SK-N-SH (cell line): ENCODE measurements at regions not wholly inside any gene's neighbourhood (a gene's known extent, or its start where the extent isn't known, plus 50 kb on each side); places are given as distances from the start of the nearest gene placed in this dataset.

Experiments used
- CTCF ChIA-PET: fragments of 300-600, 350-600 bp; formaldehyde crosslinking; extraction: SDS; loops from one replicate; lab custom pipeline; 2021; lab: Yijun Ruan, JAX
- POLR2A ChIA-PET: fragments of 350-600 bp; sonication (Branson Sonifier 250); formaldehyde crosslinking; extraction: SDS; loops from one replicate; lab custom pipeline; 2020; ENCODE audit warnings: antibody characterized with exemption, inconsistent platforms; lab: Yijun Ruan, JAX
- DNase-seq: peaks from one replicate; pipeline ENCODE4 v3.0.0; 2012
- H2AFZ ChIP-seq: fragments of 200-600 bp; sonication (generic); 2 replicates; pipeline ENCODE4 v1.8.1; 2016; ENCODE audit warnings: antibody characterized with exemption, mild to moderate bottlenecking, low read depth
- H3F3A ChIP-seq: fragments of 200-600 bp; sonication (generic); replicated peaks from 2 replicates; pipeline ENCODE3; 2016; ENCODE audit warnings: antibody characterized with exemption, mild to moderate bottlenecking; ENCODE audit not compliant: insufficient read depth
- H3K27ac ChIP-seq, 2 experiments: fragments of 200-500 bp in 1 of 2; fragments of 200-600 bp in 1 of 2; sonication (Bioruptor generic) in 1 of 2; sonication (generic), shearing (Covaris generic) in 1 of 2; 2 replicates each; pipeline versions ENCODE4 v1.5.1 to v1.6.1; 2014 to 2016; ENCODE audit warnings: low read depth in 2 of 2, inconsistent platforms in 1 of 2, low read length in 1 of 2, mild to moderate bottlenecking in 1 of 2, mixed read lengths in 1 of 2
- H3K27me3 ChIP-seq: fragments of 200-600 bp; sonication (generic), shearing (Covaris generic); 2 replicates; pipeline ENCODE4 v1.6.1; 2016; ENCODE audit warnings: mixed run types; ENCODE audit not compliant: insufficient read depth
- H3K36me3 ChIP-seq, 2 experiments: fragments of 200-500 bp in 1 of 2; fragments of 200-600 bp in 1 of 2; sonication (Bioruptor generic) in 1 of 2; sonication (generic) in 1 of 2; replicated peaks in 1 of 2; 2 replicates each; pipeline versions ENCODE3 to v1.5.1; 2014 to 2016; ENCODE audit warnings: low read length in 1 of 2, mild to moderate bottlenecking in 1 of 2; ENCODE audit not compliant: insufficient read depth in 2 of 2, control insufficient read depth in 1 of 2
- H3K4me1 ChIP-seq, 2 experiments: fragments of 200-500 bp in 1 of 2; fragments of 200-600 bp in 1 of 2; sonication (Bioruptor generic) in 1 of 2; sonication (generic), shearing (Covaris generic) in 1 of 2; 2 replicates each; pipeline versions ENCODE4 v1.5.1 to v1.6.1; 2014 to 2016; ENCODE audit warnings: low read depth in 1 of 2, low read length in 1 of 2, mixed run types in 1 of 2; ENCODE audit not compliant: insufficient read depth in 2 of 2, control insufficient read depth in 1 of 2
- H3K4me2 ChIP-seq: fragments of 200-600 bp; sonication (generic), shearing (Covaris generic); 2 replicates; pipeline ENCODE4 v1.6.1; 2017; ENCODE audit warnings: mixed run types
- H3K4me3 ChIP-seq, 2 experiments: fragments of 200-500 bp in 1 of 2; fragments of 200-600 bp in 1 of 2; sonication (Bioruptor generic) in 1 of 2; sonication (generic), shearing (Covaris generic) in 1 of 2; 2 replicates each; pipeline versions ENCODE4 v1.5.1 to v1.8.1; 2014 to 2016; ENCODE audit warnings: low read depth in 2 of 2, inconsistent platforms in 1 of 2, low read length in 1 of 2, mild to moderate bottlenecking in 1 of 2, mixed read lengths in 1 of 2, moderate library complexity in 1 of 2
- H3K79me2 ChIP-seq: fragments of 200-600 bp; sonication (generic); 2 replicates; pipeline ENCODE4 v1.8.1; 2017; ENCODE audit warnings: mild to moderate bottlenecking; ENCODE audit not compliant: insufficient read depth
- H3K9ac ChIP-seq: fragments of 200-600 bp; sonication (generic); 2 replicates; pipeline ENCODE4 v1.6.1; 2017; ENCODE audit warnings: mixed run types
- H3K9me2 ChIP-seq: fragments of 200-600 bp; sonication (generic); 2 replicates; pipeline ENCODE4 v1.6.1; 2017; ENCODE audit warnings: mixed run types
- H3K9me3 ChIP-seq: fragments of 200-600 bp; sonication (generic); 2 replicates; pipeline ENCODE4 v1.6.1; 2017; ENCODE audit warnings: mixed run types, mild to moderate bottlenecking, moderate library complexity
- H4K20me1 ChIP-seq: fragments of 200-600 bp; sonication (generic); 2 replicates; pipeline ENCODE4 v1.6.1; 2017; ENCODE audit warnings: mild to moderate bottlenecking, mixed run types; ENCODE audit not compliant: insufficient read depth
- CHD2 ChIP-seq: fragments of 150-350 bp; IDR thresholded peaks from 2 replicates; pipeline ENCODE4 v1.6.1; 2018; ENCODE audit warnings: low read length; ENCODE audit not compliant: partially characterized antibody
- ELF1 ChIP-seq: IDR thresholded peaks from 2 replicates; pipeline ENCODE4 v1.4.0; 2012
- EZH2phosphoT487 ChIP-seq: fragments of 200-600 bp; sonication (generic); IDR thresholded peaks from 2 replicates; pipeline ENCODE4 v1.6.1; 2017; ENCODE audit warnings: low read depth, mixed run types, mild to moderate bottlenecking, antibody characterized with exemption, moderate library complexity, borderline replicate concordance
- FOSL2 ChIP-seq: IDR thresholded peaks from 2 replicates; pipeline ENCODE4 v1.4.0; 2012; ENCODE audit warnings: low read depth, mild to moderate bottlenecking, moderate library complexity, borderline replicate concordance
- FOXJ3 ChIP-seq: sonication (generic); formaldehyde crosslinking; IDR thresholded peaks from 2 replicates; pipeline ENCODE4 v1.5.1; 2020; ENCODE audit warnings: mild to moderate bottlenecking, missing genetic modification reagents
- FOXM1 ChIP-seq: IDR thresholded peaks from 2 replicates; pipeline ENCODE4 v1.4.0; 2012; ENCODE audit warnings: low read depth, mild to moderate bottlenecking
- GABPA ChIP-seq: IDR thresholded peaks from 2 replicates; pipeline ENCODE4 v1.4.0; 2012; ENCODE audit warnings: low read depth, mild to moderate bottlenecking
- IRF3 ChIP-seq: fragments of 150-350 bp; IDR thresholded peaks from 2 replicates; pipeline ENCODE4 v1.6.1; 2016; ENCODE audit warnings: mild to moderate bottlenecking, low read depth, low read length
- MAX ChIP-seq: IDR thresholded peaks from 2 replicates; pipeline ENCODE4 v1.4.0; 2012; ENCODE audit warnings: low read depth
- MXI1 ChIP-seq: IDR thresholded peaks from 2 replicates; pipeline ENCODE4 v1.6.1; 2012; ENCODE audit warnings: mild to moderate bottlenecking, low read depth, low read length, improper control_type of control experiment
- NFIC ChIP-seq: IDR thresholded peaks from 2 replicates; pipeline ENCODE4 v1.4.0; 2012; ENCODE audit warnings: borderline replicate concordance
- RAD21 ChIP-seq: IDR thresholded peaks from 2 replicates; pipeline ENCODE4 v1.6.1; 2012; ENCODE audit warnings: mild to moderate bottlenecking, low read length
- RFX5 ChIP-seq: IDR thresholded peaks from 2 replicates; pipeline ENCODE4 v1.6.1; 2012; ENCODE audit warnings: mild to moderate bottlenecking, improper control_type of control experiment, low read length
- SIN3A ChIP-seq: IDR thresholded peaks from 2 replicates; pipeline ENCODE4 v1.6.1; 2012; ENCODE audit warnings: low read depth, mild to moderate bottlenecking, low read length, moderate library complexity, borderline replicate concordance
- TAF1 ChIP-seq: IDR thresholded peaks from 2 replicates; pipeline ENCODE4 v1.6.1; 2012; ENCODE audit warnings: low read depth, mild to moderate bottlenecking, low read length, moderate library complexity, borderline replicate concordance
- TEAD4 ChIP-seq: IDR thresholded peaks from 2 replicates; pipeline ENCODE4 v1.4.0; 2012; ENCODE audit warnings: mild to moderate bottlenecking, borderline replicate concordance; ENCODE audit not compliant: insufficient read depth
- USF1 ChIP-seq: IDR thresholded peaks from 2 replicates; pipeline ENCODE4 v1.4.0; 2012; ENCODE audit warnings: low read depth, borderline replicate concordance
- ZBTB33 ChIP-seq: IDR thresholded peaks from 2 replicates; pipeline ENCODE4 v1.4.0; 2012; ENCODE audit warnings: low read depth, borderline replicate concordance
- WGBS: methylation state at CpG from one replicate; pipeline ENCODE4 v1.1.6; 2017; ENCODE audit warnings: low lambda C conversion rate; 5-methylcytosine and 5-hydroxymethylcytosine counted together

DNA sequence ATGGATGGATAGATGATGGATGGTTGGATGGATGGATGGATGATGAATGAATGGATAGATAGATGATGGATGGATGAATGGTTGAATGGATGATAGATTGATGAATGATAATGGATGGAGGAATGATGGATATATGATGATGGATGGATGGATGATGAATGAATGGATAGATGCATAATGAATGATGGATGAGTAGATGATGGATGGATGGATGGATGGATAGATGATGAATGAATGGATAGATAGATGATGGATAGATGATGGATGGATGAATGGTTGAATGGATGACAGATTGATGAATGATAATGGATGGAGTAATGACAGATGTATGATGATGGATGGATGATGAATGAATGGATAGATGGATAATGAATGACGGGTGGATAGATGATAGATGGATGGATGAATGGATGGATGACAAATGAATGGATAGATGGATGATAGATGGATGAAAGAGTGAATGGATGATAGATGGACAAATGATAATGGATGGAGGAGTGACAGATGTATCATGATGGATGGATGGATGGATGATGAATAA, 1466.5 kb downstream of the BRD1 start:
- Histone ChIP-seq H3K9ac (no peak overlapping the region), H3K27me3 (no peaks in the 10 kb centered on the region), H3K36me3 (no peaks in the 10 kb centered on the region), H3K27ac (no peak overlapping the region), H3K9me3 (no peaks in the 10 kb centered on the region), H3F3A (no peaks in the 10 kb centered on the region), H3K4me1 (no peaks in the 10 kb centered on the region), H3K9me2 (no peaks in the 10 kb centered on the region), H4K20me1 (no peaks in the 10 kb centered on the region), H3K4me3 (no peak overlapping the region), H3K4me2 (no peak overlapping the region), H3K79me2 (no peaks in the 10 kb centered on the region), H2AFZ (no peak overlapping the region)
- TF ChIP-seq MXI1 (no peak), USF1 (no peak), ZBTB33 (no peak), GABPA (no peak), EZH2phosphoT487 (no peak), TEAD4 (no peak), FOSL2 (no peak), RAD21 (no peak), FOXJ3 (CRISPR knock-in tag) (no peak), FOXM1 (no peak), IRF3 (no peak), CHD2 (no peak), RFX5 (no peak), NFIC (no peak), TAF1 (no peak), ELF1 (no peak), SIN3A (no peak), MAX (no peak)
- 8% methylated on average over 1 of the region's 1 CpG for WGBS
- ChIA-PET POLR2A (no interaction called here), CTCF (no interaction called here)
- no peak for DNase-seq
